ENCODE measurements at regions not wholly inside any gene's neighbourhood (a gene's known extent, or its start where the extent isn't known, plus 50 kb on each side); places are given as distances from the start of the nearest gene placed in this dataset.
"Not testable (repeated sequence)": the region's sequence is repeated elsewhere in the genome, so short reads cannot be mapped to it uniquely, and the experiment has no call there.

GRCh38 chr11:133659538-133660201, 127.4 kb upstream of the OPCML start:
- no peak overlapping the region for H3K27ac Mint-ChIP-seq
- H3K4me1 Mint-ChIP-seq (ENCODE audit: low read depth), result no peaks in the 10 kb centered on the region
- no peak overlapping the region for H3K4me3 Mint-ChIP-seq
- H3K36me3 Mint-ChIP-seq (ENCODE audit: low read depth), result no peaks in the 10 kb centered on the region
- no peaks in the 10 kb centered on the region for H3K9me3 Mint-ChIP-seq
- H3K27me3 Mint-ChIP-seq (ENCODE audit: low read depth), result no peaks in the 10 kb centered on the region

GRCh38 chr11:133657054-133657453, 124.8 kb upstream of the OPCML start:
- Mint-ChIP-seq H3K27me3 (ENCODE audit: low read depth) (no peaks in the 10 kb centered on the region), H3K27ac (no peak overlapping the region), H3K4me3 (no peak overlapping the region), H3K9me3 (no peaks in the 10 kb centered on the region), H3K36me3 (ENCODE audit: low read depth) (no peaks in the 10 kb centered on the region), H3K4me1 (ENCODE audit: low read depth) (no peaks in the 10 kb centered on the region)

GRCh38 chr11:133656082-133656635, 123.9 kb upstream of the OPCML start:
- H3K4me1 Mint-ChIP-seq (ENCODE audit: low read depth), result no peaks in the 10 kb centered on the region
- H3K9me3 Mint-ChIP-seq, result no peaks in the 10 kb centered on the region
- H3K36me3 Mint-ChIP-seq (ENCODE audit: low read depth), result no peaks in the 10 kb centered on the region
- H3K27me3 Mint-ChIP-seq (ENCODE audit: low read depth), result no peaks in the 10 kb centered on the region
- no peak overlapping the region for H3K27ac Mint-ChIP-seq
- H3K4me3 Mint-ChIP-seq, result no peak overlapping the region

GRCh38 chr11:133654630-133655212, 122.4 kb upstream of the OPCML start:
- H3K36me3 Mint-ChIP-seq (ENCODE audit: low read depth), result no peaks in the 10 kb centered on the region
- no peaks in the 10 kb centered on the region for H3K27me3 Mint-ChIP-seq (ENCODE audit: low read depth)
- no peaks in the 10 kb centered on the region for H3K4me1 Mint-ChIP-seq (ENCODE audit: low read depth)
- no peak overlapping the region for H3K27ac Mint-ChIP-seq
- H3K9me3 Mint-ChIP-seq, result no peaks in the 10 kb centered on the region
- H3K4me3 Mint-ChIP-seq, result no peak overlapping the region

- H3K27me3 Mint-ChIP-seq (ENCODE audit: low read depth), result no peaks in the 10 kb centered on the region
- H3K4me1 Mint-ChIP-seq (ENCODE audit: low read depth), result no peaks in the 10 kb centered on the region
- H3K9me3 Mint-ChIP-seq, result no peaks in the 10 kb centered on the region
- no peaks in the 10 kb centered on the region for H3K36me3 Mint-ChIP-seq (ENCODE audit: low read depth)
- H3K27ac Mint-ChIP-seq, result no peak overlapping the region
- H3K4me3 Mint-ChIP-seq, result no peak overlapping the region
Measured at GRCh38 chr11:133653336-133653735, 121.0 kb upstream of the OPCML start.

- no peaks in the 10 kb centered on the region for H3K4me1 Mint-ChIP-seq (ENCODE audit: low read depth)
- H3K27ac Mint-ChIP-seq, result no peak overlapping the region
- H3K36me3 Mint-ChIP-seq (ENCODE audit: low read depth), result no peaks in the 10 kb centered on the region
- H3K27me3 Mint-ChIP-seq (ENCODE audit: low read depth), result no peaks in the 10 kb centered on the region
- H3K4me3 Mint-ChIP-seq, result no peak overlapping the region
- H3K9me3 Mint-ChIP-seq, result no peaks in the 10 kb centered on the region
Measured at GRCh38 chr11:133650082-133650481, 117.8 kb upstream of the OPCML start.

- no peaks in the 10 kb centered on the region for H3K4me1 Mint-ChIP-seq (ENCODE audit: low read depth)
- no peak overlapping the region for H3K27ac Mint-ChIP-seq
- H3K36me3 Mint-ChIP-seq (ENCODE audit: low read depth), result no peaks in the 10 kb centered on the region
- H3K27me3 Mint-ChIP-seq (ENCODE audit: low read depth), result no peaks in the 10 kb centered on the region
- H3K4me3 Mint-ChIP-seq, result no peak overlapping the region
- H3K9me3 Mint-ChIP-seq, result no peaks in the 10 kb centered on the region
Measured at GRCh38 chr11:133649040-133649439, 116.7 kb upstream of the OPCML start.

GRCh38 chr11:133639408-133639807, 107.1 kb upstream of the OPCML start:
- Mint-ChIP-seq H3K9me3 (no peaks in the 10 kb centered on the region), H3K27me3 (ENCODE audit: low read depth) (no peaks in the 10 kb centered on the region), H3K36me3 (ENCODE audit: low read depth) (no peaks in the 10 kb centered on the region), H3K27ac (no peak overlapping the region), H3K4me3 (no peak overlapping the region), H3K4me1 (ENCODE audit: low read depth) (no peaks in the 10 kb centered on the region)

- no peaks in the 10 kb centered on the region for H3K9me3 Mint-ChIP-seq
- no peak overlapping the region for H3K27ac Mint-ChIP-seq
- no peak overlapping the region for H3K4me3 Mint-ChIP-seq
- no peaks in the 10 kb centered on the region for H3K27me3 Mint-ChIP-seq (ENCODE audit: low read depth)
- H3K4me1 Mint-ChIP-seq (ENCODE audit: low read depth), result no peaks in the 10 kb centered on the region
- no peaks in the 10 kb centered on the region for H3K36me3 Mint-ChIP-seq (ENCODE audit: low read depth)
Measured at GRCh38 chr11:133638921-133639320, 106.6 kb upstream of the OPCML start.

- Mint-ChIP-seq H3K36me3 (ENCODE audit: low read depth) (no peaks in the 10 kb centered on the region), H3K4me3 (no peak overlapping the region), H3K27ac (no peak overlapping the region), H3K4me1 (ENCODE audit: low read depth) (no peaks in the 10 kb centered on the region), H3K9me3 (no peaks in the 10 kb centered on the region), H3K27me3 (ENCODE audit: low read depth) (no peaks in the 10 kb centered on the region)
Measured at GRCh38 chr11:133636711-133637355, 104.5 kb upstream of the OPCML start.

GRCh38 chr11:133635244-133635739, 103.0 kb upstream of the OPCML start:
- Mint-ChIP-seq H3K9me3 (no peaks in the 10 kb centered on the region), H3K27me3 (ENCODE audit: low read depth) (no peaks in the 10 kb centered on the region), H3K4me3 (no peak overlapping the region), H3K36me3 (ENCODE audit: low read depth) (no peaks in the 10 kb centered on the region), H3K27ac (no peak overlapping the region), H3K4me1 (ENCODE audit: low read depth) (no peaks in the 10 kb centered on the region)

GRCh38 chr11:133628371-133628770, 96.1 kb upstream of the OPCML start:
- H3K27ac Mint-ChIP-seq; H3K4me1 Mint-ChIP-seq (ENCODE audit: low read depth); H3K27me3 Mint-ChIP-seq (ENCODE audit: low read depth); H3K4me3 Mint-ChIP-seq; H3K9me3 Mint-ChIP-seq; H3K36me3 Mint-ChIP-seq (ENCODE audit: low read depth): not testable (repeated sequence)

GRCh38 chr11:133621611-133622010, 89.3 kb upstream of the OPCML start:
- H3K27ac Mint-ChIP-seq, result no peak overlapping the region
- no peaks in the 10 kb centered on the region for H3K4me1 Mint-ChIP-seq (ENCODE audit: low read depth)
- no peaks in the 10 kb centered on the region for H3K36me3 Mint-ChIP-seq (ENCODE audit: low read depth)
- no peaks in the 10 kb centered on the region for H3K27me3 Mint-ChIP-seq (ENCODE audit: low read depth)
- no peaks in the 10 kb centered on the region for H3K9me3 Mint-ChIP-seq
- no peak overlapping the region for H3K4me3 Mint-ChIP-seq

- H3K27ac Mint-ChIP-seq, result no peak overlapping the region
- H3K4me1 Mint-ChIP-seq (ENCODE audit: low read depth), result no peaks in the 10 kb centered on the region
- H3K4me3 Mint-ChIP-seq, result no peak overlapping the region
- no peaks in the 10 kb centered on the region for H3K36me3 Mint-ChIP-seq (ENCODE audit: low read depth)
- no peaks in the 10 kb centered on the region for H3K27me3 Mint-ChIP-seq (ENCODE audit: low read depth)
- no peaks in the 10 kb centered on the region for H3K9me3 Mint-ChIP-seq
Measured at GRCh38 chr11:133619973-133620372, 87.7 kb upstream of the OPCML start.

- H3K36me3 Mint-ChIP-seq (ENCODE audit: low read depth), result no peaks in the 10 kb centered on the region
- no peak overlapping the region for H3K4me3 Mint-ChIP-seq
- H3K27me3 Mint-ChIP-seq (ENCODE audit: low read depth), result no peaks in the 10 kb centered on the region
- H3K9me3 Mint-ChIP-seq, result no peaks in the 10 kb centered on the region
- H3K27ac Mint-ChIP-seq, result no peak overlapping the region
- no peaks in the 10 kb centered on the region for H3K4me1 Mint-ChIP-seq (ENCODE audit: low read depth)
Measured at GRCh38 chr11:133619397-133619796, 87.1 kb upstream of the OPCML start.

Measured in T-helper 1 cell treated with Interleukin-12 subunit alpha and Interleukin-12 subunit beta and Interleukin-4 antibody, amounts not matched to agents 30 μg/mL and 1 μg/mL, for 36 hours (primary cell).